CD4-positive, CD25-positive, alpha-beta regulatory T cell (primary cell): ENCODE measurements at regions not wholly inside any gene's neighbourhood (a gene's known extent, or its start where the extent isn't known, plus 50 kb on each side); places are given as distances from the start of the nearest gene placed in this dataset.

Experiments
- ATAC-seq, 2 donors: fragments of 150-1000 bp; cut with Tn5 transposase; one replicate each; pipeline ENCODE4 v1.10.0; 2021; ENCODE audit warnings: low read depth in 2 of 2, moderate number of reproducible peaks in 2 of 2, moderate library complexity in 1 of 2
- DNase-seq, 3 donors: peaks; one replicate each; pipeline versions ENCODE4 v3.0.0 to v3.0.0-alpha.2; 2012 to 2022; ENCODE audit warnings: mixed read lengths in 1 of 3
- H3K27ac ChIP-seq: one replicate; pipeline ENCODE4 v1.7.0; 2013; ENCODE audit warnings: mild to moderate bottlenecking, low read length; ENCODE audit not compliant: insufficient read depth, poor library complexity, severe bottlenecking
- H3K27me3 ChIP-seq: one replicate; pipeline ENCODE4 v1.7.0; 2013; ENCODE audit warnings: low read length; ENCODE audit not compliant: control insufficient read depth, insufficient read depth
- H3K36me3 ChIP-seq: one replicate; pipeline ENCODE4 v1.7.0; 2013; ENCODE audit warnings: mild to moderate bottlenecking, low read length, moderate library complexity; ENCODE audit not compliant: control insufficient read depth, insufficient read depth
- H3K4me1 ChIP-seq: 2 replicates; pipeline ENCODE4 v1.7.0; 2013; ENCODE audit warnings: mild to moderate bottlenecking, low read length; ENCODE audit not compliant: insufficient read depth, control insufficient read depth, poor library complexity, severe bottlenecking
- H3K4me3 ChIP-seq: one replicate; pipeline ENCODE4 v1.7.0; 2013; ENCODE audit warnings: low read depth, mild to moderate bottlenecking, low read length, moderate library complexity
- H3K9me3 ChIP-seq, 2 experiments: 1 replicate in 1 of 2; 2 replicates in 1 of 2; pipeline ENCODE4 v1.7.0; 2013; ENCODE audit warnings: low read length in 2 of 2, mild to moderate bottlenecking in 1 of 2, moderate library complexity in 1 of 2; ENCODE audit not compliant: control insufficient read depth in 2 of 2
- H3K27ac Mint-ChIP-seq, 3 donors: one replicate each; pipeline ENCODE4 v1.8.0; 2020 to 2022; ENCODE audit warnings: mild to moderate bottlenecking in 3 of 3, mixed read lengths in 3 of 3, moderate library complexity in 2 of 3
- H3K27me3 Mint-ChIP-seq: one replicate; pipeline ENCODE4 v1.8.0; 2022; ENCODE audit warnings: mild to moderate bottlenecking, mixed read lengths
- H3K36me3 Mint-ChIP-seq: one replicate; pipeline ENCODE4 v1.8.0; 2020; ENCODE audit warnings: mixed read lengths
- H3K4me1 Mint-ChIP-seq, 4 donors: one replicate each; pipeline ENCODE4 v1.8.0; 2020 to 2022; ENCODE audit warnings: mixed read lengths in 4 of 4, mild to moderate bottlenecking in 1 of 4
- H3K4me3 Mint-ChIP-seq, 4 donors: one replicate each; pipeline ENCODE4 v1.8.0; 2020 to 2022; ENCODE audit warnings: mild to moderate bottlenecking in 4 of 4, mixed read lengths in 4 of 4, moderate library complexity in 3 of 4
- H3K9me3 Mint-ChIP-seq, 7 donors: one replicate each; pipeline ENCODE4 v1.8.0; 2020 to 2022; ENCODE audit warnings: mixed read lengths in 7 of 7, mild to moderate bottlenecking in 3 of 7, moderate library complexity in 2 of 7

- Histone ChIP-seq H3K27ac (no peak overlapping the region), H3K4me1 (no peaks in the 10 kb centered on the region), H3K36me3 (no peaks in the 10 kb centered on the region), H3K9me3 (no peaks in the 10 kb centered on the region), H3K27me3 (no peaks in the 10 kb centered on the region), H3K4me3 (no peak overlapping the region)
- DNase-seq (no peak), ATAC-seq (no peak)
- Mint-ChIP-seq H3K27me3 (no peaks in the 10 kb centered on the region), H3K4me3 (no peak overlapping the region), H3K4me1 (no peaks in the 10 kb centered on the region), H3K9me3 (peaks cover 0 to 2% (median 0%) of the 10 kb centered on the region in 7 donors), H3K27ac (no peak overlapping the region), H3K36me3 (peaks cover 7% of the 10 kb centered on the region)
Measured at GRCh38 chrX:102859550-102859871, 77.6 kb upstream of the RAB40AL start.

DNA sequence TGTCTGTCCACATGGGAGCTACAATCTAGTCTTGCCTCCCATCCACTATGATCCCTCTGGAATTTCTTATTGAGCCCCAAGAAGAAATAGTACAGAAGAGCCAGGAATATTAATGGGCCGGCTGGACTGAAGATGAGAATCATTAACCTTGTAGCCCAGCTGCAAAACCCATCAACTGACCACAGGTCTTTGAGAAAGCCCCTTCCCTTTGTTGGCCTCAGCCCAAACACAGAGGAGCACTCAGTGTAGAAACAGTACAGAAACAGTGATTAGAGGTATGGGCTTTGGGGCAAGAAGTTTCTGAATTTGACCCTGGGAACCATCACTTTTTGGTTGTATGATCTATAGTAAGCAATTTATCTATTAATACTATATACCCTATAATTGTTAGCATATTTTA lies 76.8 kb upstream of the RAB40AL start:
- H3K4me3 ChIP-seq = no peak overlapping the region
- no peaks in the 10 kb centered on the region for H3K4me1 ChIP-seq
- no peak for DNase-seq
- no peaks in the 10 kb centered on the region for H3K36me3 ChIP-seq
- no peak overlapping the region for H3K27ac ChIP-seq
- H3K9me3 ChIP-seq = no peaks in the 10 kb centered on the region
- ATAC-seq = no peak
- Mint-ChIP-seq H3K4me3 (no peak overlapping the region), H3K27me3 (no peaks in the 10 kb centered on the region), H3K27ac (peak overlapping the region in 1 of 3 donors; percentile 39), H3K4me1 (no peaks in the 10 kb centered on the region), H3K36me3 (peaks cover 7% of the 10 kb centered on the region), H3K9me3 (peaks cover 0 to under 1% (median 0%) of the 10 kb centered on the region in 7 donors)
- no peaks in the 10 kb centered on the region for H3K27me3 ChIP-seq

DNA sequence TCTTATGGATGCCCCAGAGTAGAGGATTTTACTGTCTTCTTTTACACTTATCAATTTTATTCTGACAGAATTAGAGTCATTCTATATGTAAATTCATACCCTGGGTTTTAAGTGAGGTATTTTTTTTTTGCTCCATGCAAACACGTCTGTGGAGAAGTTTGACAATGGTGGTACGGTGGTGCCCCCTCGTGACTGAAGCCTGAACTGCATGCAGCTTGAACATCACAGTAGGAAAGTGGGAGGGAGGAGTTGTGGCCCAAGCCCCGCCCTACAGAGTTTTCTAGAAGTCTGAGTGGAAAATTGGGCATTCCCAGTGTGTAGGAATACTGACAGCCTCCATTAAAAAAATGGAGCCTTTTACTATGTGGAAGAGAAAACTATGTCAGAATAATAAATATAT lies 73.3 kb upstream of the RAB40AL start:
- H3K36me3 ChIP-seq = no peaks in the 10 kb centered on the region
- ATAC-seq (peak; percentile 83 to 85), DNase-seq (peak; percentile 54 to 80 (median 72))
- H3K4me1 Mint-ChIP-seq = no peaks in the 10 kb centered on the region
- H3K4me3 ChIP-seq = no peak overlapping the region
- H3K9me3 ChIP-seq = no peaks in the 10 kb centered on the region
- peaks cover 0 to under 1% (median 0%) of the 10 kb centered on the region in 7 donors for H3K9me3 Mint-ChIP-seq
- H3K27me3 Mint-ChIP-seq = no peaks in the 10 kb centered on the region
- H3K36me3 Mint-ChIP-seq = no peaks in the 10 kb centered on the region
- H3K4me3 Mint-ChIP-seq = no peak overlapping the region
- H3K4me1 ChIP-seq = no peaks in the 10 kb centered on the region
- H3K27ac ChIP-seq = no peak overlapping the region
- no peaks in the 10 kb centered on the region for H3K27me3 ChIP-seq
- H3K27ac Mint-ChIP-seq = peak overlapping the region in 1 of 3 donors; percentile 46

GRCh38 chrX:102866981-102867656 lies 70.0 kb upstream of the RAB40AL start:
- ATAC-seq = no peak

DNA sequence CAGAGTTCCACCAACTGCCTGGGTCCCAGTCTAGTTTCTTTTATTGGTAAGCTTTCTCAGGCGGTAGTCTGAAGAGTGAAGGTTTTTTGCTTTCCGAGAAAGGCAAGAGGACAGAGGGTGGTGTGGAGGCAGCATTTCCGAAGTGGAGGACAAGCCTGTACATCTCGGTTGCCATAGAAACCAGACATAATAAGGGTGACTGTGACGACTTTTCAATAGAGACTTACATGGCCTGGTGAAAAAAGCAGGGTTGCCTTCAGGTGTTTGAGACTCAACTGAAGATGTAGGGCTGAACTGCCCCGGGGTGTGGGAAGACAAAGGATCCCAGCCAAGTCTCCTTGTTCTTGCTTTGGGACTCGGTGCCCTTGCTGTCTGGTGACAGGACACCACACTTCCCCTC lies 53.6 kb upstream of the RAB40AL start:
- Mint-ChIP-seq H3K9me3 (no peaks in the 10 kb centered on the region), H3K27ac (no peak overlapping the region), H3K27me3 (no peaks in the 10 kb centered on the region), H3K4me1 (no peaks in the 10 kb centered on the region), H3K36me3 (peaks cover 12% of the 10 kb centered on the region), H3K4me3 (no peak overlapping the region)
- no peak for DNase-seq
- Histone ChIP-seq H3K9me3 (no peaks in the 10 kb centered on the region), H3K27ac (no peak overlapping the region), H3K36me3 (no peaks in the 10 kb centered on the region), H3K4me3 (no peak overlapping the region), H3K4me1 (no peaks in the 10 kb centered on the region), H3K27me3 (no peaks in the 10 kb centered on the region)
- no peak for ATAC-seq

More at GRCh38 chrX:102866981-102867656, 70.0 kb upstream of the RAB40AL start:
- Histone ChIP-seq H3K9me3 (no peaks in the 10 kb centered on the region), H3K4me1 (no peaks in the 10 kb centered on the region), H3K4me3 (no peak overlapping the region), H3K27ac (no peak overlapping the region), H3K36me3 (no peaks in the 10 kb centered on the region), H3K27me3 (no peaks in the 10 kb centered on the region)
- Mint-ChIP-seq H3K4me1 (no peaks in the 10 kb centered on the region), H3K9me3 (peaks cover 0 to 2% (median 0%) of the 10 kb centered on the region in 7 donors), H3K4me3 (no peak overlapping the region), H3K36me3 (no peaks in the 10 kb centered on the region), H3K27ac (no peak overlapping the region), H3K27me3 (no peaks in the 10 kb centered on the region)
- DNase-seq = no peak
